ENCODE measurements at regions not wholly inside any gene's neighbourhood (a gene's known extent, or its start where the extent isn't known, plus 50 kb on each side); places are given as distances from the start of the nearest gene placed in this dataset.

- no peak overlapping the region for H2AFZ ChIP-seq (ENCODE audit: low read length)
Observed at GRCh38 chr2:13010283-13010682, 293.5 kb downstream of the TRIB2 start.

GRCh38 chr2:13014783-13015182 lies 298.0 kb downstream of the TRIB2 start:
- ChIA-PET POLR2A (no interaction called here), CTCF (ENCODE audit: unreplicated experiment) (no interaction called here)
- H3K4me1 ChIP-seq (ENCODE audit: insufficient read depth, low read length, poor library complexity, severe bottlenecking) = no peaks in the 10 kb centered on the region
- no peaks in the 10 kb centered on the region for H4K20me1 ChIP-seq (ENCODE audit: insufficient read depth, low read length)
- H3K4me3 ChIP-seq (ENCODE audit: low read depth, low read length, poor library complexity, severe bottlenecking) = no peak overlapping the region
- BruUV-seq (replicated peaks) = no TSS peak
- H2AFZ ChIP-seq (ENCODE audit: low read length) = no peak overlapping the region
- no peak for DNase-seq (ENCODE audit: low spot score)
- no peak overlapping the region for H3K27ac ChIP-seq (ENCODE audit: low read depth, low read length, poor library complexity, severe bottlenecking)
- no peaks in the 10 kb centered on the region for H3K9me3 ChIP-seq (ENCODE audit: low read length)
- no peaks in the 10 kb centered on the region for H3K36me3 ChIP-seq (ENCODE audit: insufficient read depth, low read length)
- intact Hi-C loops (cut with micrococcal nuclease; ENCODE audit: unreplicated experiment) = no loop called here
- TF ChIP-seq CTCF (conservative IDR thresholded peaks at IDR 0.05; ENCODE audit: low read length) (no peak), EZH2phosphoT487 (IDR thresholded peaks at IDR 0.05; ENCODE audit: borderline replicate concordance, low read depth, low read length) (no peak)
- H3K4me2 ChIP-seq (ENCODE audit: low read length) = no peak overlapping the region
- H3K79me2 ChIP-seq (ENCODE audit: insufficient read depth, low read depth, low read length) = no peaks in the 10 kb centered on the region
- H3K9me2 ChIP-seq (ENCODE audit: insufficient read depth, low read length) = no peaks in the 10 kb centered on the region

More at GRCh38 chr2:13010283-13010682, 293.5 kb downstream of the TRIB2 start:
- H4K20me1 ChIP-seq (ENCODE audit: insufficient read depth, low read length) = no peaks in the 10 kb centered on the region
- intact Hi-C loops (cut with micrococcal nuclease; ENCODE audit: unreplicated experiment) = no loop called here
- no TSS peak for BruUV-seq (replicated peaks)
- H3K9me2 ChIP-seq (ENCODE audit: insufficient read depth, low read length) = no peaks in the 10 kb centered on the region
- CTCF ChIA-PET (ENCODE audit: unreplicated experiment) = no interaction called here
- H3K4me1 ChIP-seq (ENCODE audit: insufficient read depth, low read length, poor library complexity, severe bottlenecking) = no peaks in the 10 kb centered on the region
- no peaks in the 10 kb centered on the region for H3K36me3 ChIP-seq (ENCODE audit: insufficient read depth, low read length)
- no peak overlapping the region for H3K27ac ChIP-seq (ENCODE audit: low read depth, low read length, poor library complexity, severe bottlenecking)
- H3K4me3 ChIP-seq (ENCODE audit: low read depth, low read length, poor library complexity, severe bottlenecking) = no peak overlapping the region
- POLR2A ChIA-PET = interaction anchor here (0.6 kb wide), 1 partner anchor 22 kb away, joined by 3 read pairs; no protein-coding TSS in a partner anchor
- H3K4me2 ChIP-seq (ENCODE audit: low read length) = no peak overlapping the region
- DNase-seq (ENCODE audit: low spot score) = no peak
- TF ChIP-seq CTCF (conservative IDR thresholded peaks at IDR 0.05; ENCODE audit: low read length) (no peak), EZH2phosphoT487 (IDR thresholded peaks at IDR 0.05; ENCODE audit: borderline replicate concordance, low read depth, low read length) (no peak)
- H3K79me2 ChIP-seq (ENCODE audit: insufficient read depth, low read depth, low read length) = no peaks in the 10 kb centered on the region
- H3K9me3 ChIP-seq (ENCODE audit: low read length) = no peaks in the 10 kb centered on the region

GRCh38 chr2:13015532-13016320 lies 299.0 kb downstream of the TRIB2 start:
- Histone ChIP-seq H2AFZ (ENCODE audit: low read length) (no peak overlapping the region), H3K4me2 (ENCODE audit: low read length) (no peak overlapping the region), H3K9me2 (ENCODE audit: insufficient read depth, low read length) (no peaks in the 10 kb centered on the region), H3K36me3 (ENCODE audit: insufficient read depth, low read length) (no peaks in the 10 kb centered on the region), H3K4me3 (ENCODE audit: low read depth, low read length, poor library complexity, severe bottlenecking) (no peak overlapping the region), H4K20me1 (ENCODE audit: insufficient read depth, low read length) (no peaks in the 10 kb centered on the region), H3K9me3 (ENCODE audit: low read length) (no peaks in the 10 kb centered on the region), H3K79me2 (ENCODE audit: insufficient read depth, low read depth, low read length) (no peaks in the 10 kb centered on the region), H3K4me1 (ENCODE audit: insufficient read depth, low read length, poor library complexity, severe bottlenecking) (no peaks in the 10 kb centered on the region), H3K27ac (ENCODE audit: low read depth, low read length, poor library complexity, severe bottlenecking) (no peak overlapping the region)
- no peak for TF ChIP-seq EZH2phosphoT487 (IDR thresholded peaks at IDR 0.05; ENCODE audit: borderline replicate concordance, low read depth, low read length)
- TF ChIP-seq CTCF (conservative IDR thresholded peaks at IDR 0.05; ENCODE audit: low read length) = no peak
- intact Hi-C loops (cut with micrococcal nuclease; ENCODE audit: unreplicated experiment) = no loop called here
- ChIA-PET POLR2A (no interaction called here), CTCF (ENCODE audit: unreplicated experiment) (no interaction called here)
- DNase-seq (ENCODE audit: low spot score) = no peak
- no TSS peak for BruUV-seq (replicated peaks)
